GM12878 (cell line): ENCODE measurements at regions not wholly inside any gene's neighbourhood (a gene's known extent, or its start where the extent isn't known, plus 50 kb on each side); places are given as distances from the start of the nearest gene placed in this dataset.

Experiments used
- ATAC-seq: fragments of 200-7000 bp; cut with Tn5 transposase; 3 replicates; pipeline ENCODE4 v1.9.1; 2020; ENCODE audit warnings: mild to moderate bottlenecking, moderate library complexity
- BruUV-seq: library from RNA; stranded (reverse); fragments of 400-500 nt; replicated peaks from 2 replicates; lab custom pipeline; 2021; lab: Mats Ljungman, UMichigan
- CTCF ChIA-PET: fragments of 300-600 bp; sonication (Branson Sonifier 250); formaldehyde crosslinking; extraction: SDS; loops from one replicate; lab custom pipeline; 2021; ENCODE audit warnings: inconsistent platforms; lab: Yijun Ruan, JAX
- POLR2A ChIA-PET: fragments of 350-600 bp; formaldehyde crosslinking; extraction: SDS; loops from one replicate; lab custom pipeline; 2021; ENCODE audit warnings: inconsistent platforms; lab: Charles Lee
- RAD21 ChIA-PET: fragments of 300-600 bp; sonication (Branson Sonifier 250); formaldehyde crosslinking; loops from one replicate; lab custom pipeline; 2023; ENCODE audit warnings: antibody characterized with exemption; ENCODE audit not compliant: unreplicated experiment; lab: Charles Lee
- SMC1A ChIA-PET: fragments of 300-600 bp; sonication (Branson Sonifier 250); formaldehyde crosslinking; loops from one replicate; lab custom pipeline; 2023; ENCODE audit not compliant: unreplicated experiment, uncharacterized antibody; lab: Charles Lee
- DNase-seq: peaks from one replicate; pipeline ENCODE4 v3.0.0-alpha.2; 2011; ENCODE audit warnings: low read depth, low spot score
- FAIRE-seq: peaks from 3 replicates; lab custom pipeline; 2011; peaks lifted over from hg19 to GRCh38; lab: Jason Lieb, UNC
- H2AFZ ChIP-seq: 2 replicates; pipeline ENCODE4 v1.6.0; 2011; ENCODE audit warnings: low read depth, low read length, control low read depth; ENCODE audit not compliant: control insufficient read depth
- H3K27ac ChIP-seq: 2 replicates; pipeline ENCODE4 v1.5.1; 2011; ENCODE audit warnings: control low read depth; ENCODE audit not compliant: control insufficient read depth, insufficient read depth
- H3K27me3 ChIP-seq, 2 experiments: replicated peaks in 1 of 2; 2 replicates each; pipeline versions ENCODE4 v1.6.0 to v1.6.1; 2011; ENCODE audit warnings: low read length in 1 of 2; ENCODE audit not compliant: control insufficient read depth in 2 of 2, insufficient read depth in 2 of 2
- H3K36me3 ChIP-seq, 2 experiments: 2 replicates each; pipeline ENCODE4 v1.5.1; 2011; ENCODE audit warnings: low read length in 1 of 2; ENCODE audit not compliant: control insufficient read depth in 2 of 2, insufficient read depth in 2 of 2
- H3K4me1 ChIP-seq: 2 replicates; pipeline ENCODE4 v1.6.1; 2011; ENCODE audit warnings: mild to moderate bottlenecking, low read length, moderate library complexity, mixed read lengths; ENCODE audit not compliant: control insufficient read depth, insufficient read depth
- H3K4me2 ChIP-seq: 2 replicates; pipeline ENCODE4 v1.6.0; 2011; ENCODE audit warnings: control low read depth; ENCODE audit not compliant: control insufficient read depth, insufficient read depth
- H3K4me3 ChIP-seq: fragments of 200-600 bp; sonication (generic); 2 replicates; pipeline ENCODE4 v1.5.1; 2016
- H3K79me2 ChIP-seq: 2 replicates; pipeline ENCODE4 v1.6.0; 2011; ENCODE audit warnings: low read length; ENCODE audit not compliant: control insufficient read depth, insufficient read depth
- H3K9ac ChIP-seq: 2 replicates; pipeline ENCODE4 v1.8.0; 2011; ENCODE audit warnings: low read length, control low read depth, mixed read lengths; ENCODE audit not compliant: control insufficient read depth, insufficient read depth
- H3K9me3 ChIP-seq: replicated peaks from 3 replicates; pipeline ENCODE4 v1.5.1; 2011; ENCODE audit warnings: mild to moderate bottlenecking, low read length; ENCODE audit not compliant: control insufficient read depth, insufficient read depth
- H4K20me1 ChIP-seq: 2 replicates; pipeline ENCODE4 v1.6.0; 2011; ENCODE audit not compliant: control insufficient read depth, insufficient read depth
- CHD2 ChIP-seq: IDR thresholded peaks from 2 replicates; pipeline ENCODE4 v1.6.1; 2011; ENCODE audit warnings: low read depth, low read length, improper control_type of control experiment, borderline replicate concordance
- CREM ChIP-seq: IDR thresholded peaks from 2 replicates; pipeline ENCODE4 v1.6.1; 2014; ENCODE audit warnings: antibody characterized with exemption, low read depth
- MYB ChIP-seq: fragments of 150-350 bp; IDR thresholded peaks from 2 replicates; pipeline ENCODE4 v1.6.1; 2014; ENCODE audit warnings: mild to moderate bottlenecking, low read depth, low read length, borderline replicate concordance
- NR2C2 ChIP-seq: IDR thresholded peaks from 2 replicates; pipeline ENCODE4 v1.6.1; 2011; ENCODE audit warnings: borderline replicate concordance, low read depth; ENCODE audit not compliant: control insufficient read depth, insufficient read length
- RB1 ChIP-seq: fragments of 450-650 bp; formaldehyde crosslinking; IDR thresholded peaks from 2 replicates; pipeline ENCODE4 v1.6.1; 2017; ENCODE audit warnings: mild to moderate bottlenecking, borderline replicate concordance
- SIX5 ChIP-seq: IDR thresholded peaks from 2 replicates; pipeline ENCODE4 v1.6.1; 2011; ENCODE audit warnings: mild to moderate bottlenecking, low read depth, low read length, moderate library complexity; ENCODE audit not compliant: severe bottlenecking
- SREBF1 ChIP-seq: IDR thresholded peaks from 2 replicates; pipeline ENCODE4 v1.6.1; 2012; ENCODE audit warnings: mild to moderate bottlenecking, low read length
- TARDBP ChIP-seq: IDR thresholded peaks from 2 replicates; pipeline ENCODE4 v1.6.1; 2016; ENCODE audit warnings: borderline replicate concordance
- whole genome bisulfite sequencing: methylation state at CpG from one replicate; pipeline ENCODE4 v1.1.6; 2016; ENCODE audit warnings: low lambda C conversion rate; ENCODE audit not compliant: insufficient replicate concordance, insufficient coverage; ENCODE audit errors: missing lambda C conversion rate; 5-methylcytosine and 5-hydroxymethylcytosine counted together
- in situ Hi-C: fragments of 300-500 bp; cut with MboI; formaldehyde crosslinking; loops from 9 replicates; pipeline ENCODE4 v1.14.3; 2018; ENCODE audit warnings: mixed read lengths
- intact Hi-C: fragments of 100-400 bp; cut with micrococcal nuclease; formaldehyde crosslinking; loops from one replicate; pipeline ENCODE4 v1.14.2; 2022; ENCODE audit not compliant: unreplicated experiment

DNA sequence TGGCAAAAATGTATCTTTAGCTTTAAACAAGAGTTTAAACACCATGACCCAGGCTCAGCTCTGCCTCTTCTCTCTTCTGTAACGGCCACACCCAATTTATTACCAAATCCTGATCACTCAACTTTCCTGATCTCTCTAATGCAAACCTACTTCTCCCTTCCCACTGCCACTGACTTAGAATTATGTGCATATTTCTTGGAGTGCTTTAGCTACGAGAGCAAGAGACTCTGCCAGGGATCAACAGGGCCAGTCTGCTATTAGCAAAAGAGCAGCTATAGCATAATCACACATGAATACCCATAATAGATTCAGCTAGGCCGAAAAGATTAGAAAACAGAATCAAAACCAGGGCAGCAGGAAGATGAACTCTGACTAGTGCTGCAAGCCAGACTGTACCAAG lies 215.5 kb downstream of the MRPL39 start:
- in situ Hi-C loops, result loop anchor here (5.0 kb wide), 1 partner anchor 494 kb away; no protein-coding TSS in a partner anchor
- 70% methylated on average over 3 of the region's 3 CpGs for WGBS
- no peak overlapping the region for H3K4me2 ChIP-seq

DNA sequence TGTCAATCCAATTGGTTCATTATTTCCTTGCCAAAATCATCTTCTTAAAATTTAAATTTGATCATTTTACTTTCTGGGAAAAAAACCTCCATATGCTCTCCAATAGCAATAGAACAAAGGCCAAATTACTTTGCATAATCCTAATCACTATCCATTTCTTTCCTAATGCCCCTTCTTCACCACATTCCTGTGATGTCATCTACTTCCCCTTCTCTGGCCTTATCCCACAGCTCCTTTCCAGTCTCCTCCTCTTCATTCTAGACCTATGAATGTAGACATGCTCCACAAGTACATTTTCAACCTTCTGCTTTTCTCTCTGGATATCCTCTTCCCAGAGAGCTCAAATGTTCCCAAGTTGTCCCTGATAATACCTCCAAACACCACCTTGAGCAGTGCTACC lies 216.6 kb downstream of the MRPL39 start:
- no peak for TF ChIP-seq SIX5
- no peak for TF ChIP-seq MYB
- no peak for TF ChIP-seq SREBF1
- no peak for TF ChIP-seq CREM
- TF ChIP-seq TARDBP, result no peak
- TF ChIP-seq RB1, result no peak
- TF ChIP-seq CHD2, result no peak
- DNase-seq, result no peak
- intact Hi-C loops, result no loop called here
- SMC1A ChIA-PET, result interaction anchor here (0.9 to 2.3 kb wide), 10 partner anchors 16 to 214 kb away, joined by 3 to 6 read pairs (median 4); no protein-coding TSS in a partner anchor
- Histone ChIP-seq H4K20me1 (no peaks in the 10 kb centered on the region), H3K36me3 (no peaks in the 10 kb centered on the region; a peak in 1 of 4 replicates), H2AFZ (no peak overlapping the region), H3K9me3 (peaks cover 3% of the 10 kb centered on the region; the same call in 1 of the 3 replicates), H3K9ac (no peak overlapping the region), H3K4me1 (peaks cover 15% of the 10 kb centered on the region), H3K4me2 (no peak overlapping the region), H3K27me3 (no peaks in the 10 kb centered on the region), H3K4me3 (no peak overlapping the region), H3K27ac (no peak overlapping the region), H3K79me2 (peaks cover 24% of the 10 kb centered on the region)
- BruUV-seq, result no TSS peak
- FAIRE-seq, result no peak
- POLR2A ChIA-PET, result interaction anchor here (0.7 kb wide), 1 partner anchor 174 kb away, joined by 3 read pairs; no protein-coding TSS in a partner anchor
- in situ Hi-C loops, result loop anchor here (5.0 kb wide), 1 partner anchor 493 kb away; no protein-coding TSS in a partner anchor
- no peak for ATAC-seq
- RAD21 ChIA-PET, result interaction anchor here (0.8 to 2.3 kb wide), 8 partner anchors 25 to 351 kb away, joined by 3 to 8 read pairs (median 4); no protein-coding TSS in a partner anchor
- CTCF ChIA-PET, result interaction anchor here (0.6 to 2.3 kb wide), 11 partner anchors 8 to 494 kb away, joined by 3 to 6 read pairs (median 3); no protein-coding TSS in a partner anchor

More for the DNA sequence above, 215.5 kb downstream of the MRPL39 start:
- Histone ChIP-seq H3K27ac (no peak overlapping the region), H3K4me3 (no peak overlapping the region), H2AFZ (no peak overlapping the region), H3K9me3 (peaks cover 3% of the 10 kb centered on the region; the same call in 1 of the 3 replicates), H4K20me1 (no peaks in the 10 kb centered on the region), H3K79me2 (peaks cover 30% of the 10 kb centered on the region), H3K36me3 (no peaks in the 10 kb centered on the region; a peak in 1 of 4 replicates), H3K27me3 (no peaks in the 10 kb centered on the region), H3K4me1 (peaks cover 22% of the 10 kb centered on the region), H3K9ac (no peak overlapping the region)
- RAD21 ChIA-PET, result interaction anchor here (1.1 to 2.3 kb wide), 5 partner anchors 28 to 352 kb away, joined by 3 to 8 read pairs (median 3); no protein-coding TSS in a partner anchor
- FAIRE-seq, result no peak
- TF ChIP-seq NR2C2, result no peak
- POLR2A ChIA-PET, result interaction anchor here (0.8 kb wide), 1 partner anchor 97 kb away, joined by 3 read pairs; no protein-coding TSS in a partner anchor
- intact Hi-C loops, result no loop called here
- SMC1A ChIA-PET, result interaction anchor here (0.6 to 2.3 kb wide), 10 partner anchors 9 to 215 kb away, joined by 3 to 6 read pairs (median 4); no protein-coding TSS in a partner anchor
- ATAC-seq, result no peak
- CTCF ChIA-PET, result interaction anchor here (0.8 to 2.3 kb wide), 5 partner anchors 29 to 495 kb away, joined by 3 to 6 read pairs (median 4); no protein-coding TSS in a partner anchor
- no peak for DNase-seq
- no TSS peak for BruUV-seq
